ENCODE measurements at regions not wholly inside any gene's neighbourhood (a gene's known extent, or its start where the extent isn't known, plus 50 kb on each side); places are given as distances from the start of the nearest gene placed in this dataset.
"Not testable (repeated sequence)": the region's sequence is repeated elsewhere in the genome, so short reads cannot be mapped to it uniquely, and the experiment has no call there.

DNA sequence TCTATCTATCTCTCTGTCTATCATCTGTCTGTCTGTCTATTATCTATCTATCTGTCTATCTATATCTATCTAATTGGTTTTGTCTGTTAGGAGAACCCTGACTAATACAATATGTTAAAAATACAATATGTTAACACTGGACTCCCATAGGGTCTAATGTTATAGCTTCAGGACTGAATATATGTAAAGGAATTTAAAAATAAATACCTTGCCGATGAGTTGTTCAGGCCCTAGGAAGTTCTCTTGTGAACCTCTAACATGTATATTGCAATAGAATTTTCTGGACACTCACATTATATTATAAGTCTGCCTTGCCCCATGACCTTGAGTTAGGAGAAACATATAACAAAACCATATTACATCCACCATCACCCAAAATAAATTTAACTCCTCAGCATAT, 900.6 kb downstream of the NCAM2 start:
- Histone ChIP-seq H3K9me3 (replicated peaks; ENCODE audit: control insufficient read depth, insufficient read depth, low read length) (no peaks in the 10 kb centered on the region; the same call in 2 of the 3 replicates), H3K36me3 (ENCODE audit: control insufficient read depth in 2 of 2, insufficient read depth in 2 of 2, low read length in 1 of 2) (no peaks in the 10 kb centered on the region), H3K27ac (ENCODE audit: control insufficient read depth, insufficient read depth) (no peak overlapping the region), H2AFZ (ENCODE audit: control insufficient read depth, low read depth, low read length) (no peak overlapping the region), H3K79me2 (ENCODE audit: control insufficient read depth, insufficient read depth, low read length) (no peaks in the 10 kb centered on the region), H3K4me2 (ENCODE audit: control insufficient read depth, insufficient read depth) (no peak overlapping the region), H3K9ac (ENCODE audit: control insufficient read depth, insufficient read depth, low read length) (no peak overlapping the region), H3K27me3 (replicated peaks in 1 of 2; ENCODE audit: control insufficient read depth in 2 of 2, insufficient read depth in 2 of 2, low read length in 1 of 2) (no peaks in the 10 kb centered on the region), H3K4me3 (no peak overlapping the region), H4K20me1 (ENCODE audit: control insufficient read depth, insufficient read depth) (no peaks in the 10 kb centered on the region), H3K4me1 (ENCODE audit: control insufficient read depth, insufficient read depth, low read length) (no peaks in the 10 kb centered on the region)
- ChIA-PET CTCF (no interaction called here), RAD21 (ENCODE audit: unreplicated experiment) (no interaction called here), POLR2A (no interaction called here), SMC1A (ENCODE audit: uncharacterized antibody, unreplicated experiment) (no interaction called here)
- FAIRE-seq (no peak), DNase-seq (ENCODE audit: low read depth, low spot score) (no peak), ATAC-seq (no peak)
- TF ChIP-seq, protein P1, sequence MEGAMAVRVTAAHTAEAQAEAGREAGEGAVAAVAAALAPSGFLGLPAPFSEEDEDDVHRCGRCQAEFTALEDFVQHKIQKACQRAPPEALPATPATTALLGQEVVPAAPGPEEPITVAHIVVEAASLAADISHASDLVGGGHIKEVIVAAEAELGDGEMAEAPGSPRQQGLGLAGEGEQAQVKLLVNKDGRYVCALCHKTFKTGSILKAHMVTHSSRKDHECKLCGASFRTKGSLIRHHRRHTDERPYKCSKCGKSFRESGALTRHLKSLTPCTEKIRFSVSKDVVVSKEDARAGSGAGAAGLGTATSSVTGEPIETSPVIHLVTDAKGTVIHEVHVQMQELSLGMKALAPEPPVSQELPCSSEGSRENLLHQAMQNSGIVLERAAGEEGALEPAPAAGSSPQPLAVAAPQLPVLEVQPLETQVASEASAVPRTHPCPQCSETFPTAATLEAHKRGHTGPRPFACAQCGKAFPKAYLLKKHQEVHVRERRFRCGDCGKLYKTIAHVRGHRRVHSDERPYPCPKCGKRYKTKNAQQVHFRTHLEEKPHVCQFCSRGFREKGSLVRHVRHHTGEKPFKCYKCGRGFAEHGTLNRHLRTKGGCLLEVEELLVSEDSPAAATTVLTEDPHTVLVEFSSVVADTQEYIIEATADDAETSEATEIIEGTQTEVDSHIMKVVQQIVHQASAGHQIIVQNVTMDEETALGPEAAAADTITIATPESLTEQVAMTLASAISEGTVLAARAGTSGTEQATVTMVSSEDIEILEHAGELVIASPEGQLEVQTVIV (IDR thresholded peaks at IDR 0.05; ENCODE audit: borderline replicate concordance, partially characterized antibody) = no peak
- TF ChIP-seq FOXK2 (IDR thresholded peaks at IDR 0.05) (no peak), IRF4 (IDR thresholded peaks at IDR 0.05; ENCODE audit: low read depth, low read length) (no peak), MTA3 (IDR thresholded peaks at IDR 0.05; ENCODE audit: borderline replicate concordance, low read length) (no peak), TCF12 (IDR thresholded peaks at IDR 0.05; ENCODE audit: low read depth, low read length) (no peak), STAT1 (conservative IDR thresholded peaks at IDR 0.05) (no peak), SMAD1 (IDR thresholded peaks at IDR 0.05; ENCODE audit: low read depth, partially characterized antibody) (no peak), SKIL (IDR thresholded peaks at IDR 0.05; ENCODE audit: low read depth, poor library complexity, severe bottlenecking) (no peak), TCF3 (IDR thresholded peaks at IDR 0.05; ENCODE audit: borderline replicate concordance, insufficient read depth, low read depth, low read length) (no peak), NR2C1 (IDR thresholded peaks at IDR 0.05) (no peak), SMAD5 (IDR thresholded peaks at IDR 0.05; ENCODE audit: low read depth) (no peak)
- intact Hi-C loops (cut with micrococcal nuclease; ENCODE audit: unreplicated experiment) (no loop called here), in situ Hi-C loops (cut with MboI) (no loop called here)
- WGBS (ENCODE audit: insufficient coverage, insufficient replicate concordance, low lambda C conversion rate, missing lambda C conversion rate) = 82% methylated on average over 1 of the region's 1 CpG
- no TSS peak for BruUV-seq (replicated peaks)

GRCh38 chr21:21902416-21902815, 904.2 kb downstream of the NCAM2 start:
- H3K27me3 ChIP-seq (replicated peaks in 1 of 2; ENCODE audit: control insufficient read depth in 2 of 2, insufficient read depth in 2 of 2, low read length in 1 of 2); H4K20me1 ChIP-seq (ENCODE audit: control insufficient read depth, insufficient read depth); CTCF ChIA-PET; H3K4me1 ChIP-seq (ENCODE audit: control insufficient read depth, insufficient read depth, low read length); H2AFZ ChIP-seq (ENCODE audit: control insufficient read depth, low read depth, low read length); SMC1A ChIA-PET (ENCODE audit: uncharacterized antibody, unreplicated experiment); H3K27ac ChIP-seq (ENCODE audit: control insufficient read depth, insufficient read depth); H3K36me3 ChIP-seq (ENCODE audit: control insufficient read depth in 2 of 2, insufficient read depth in 2 of 2, low read length in 1 of 2); POLR2A ChIA-PET; H3K4me3 ChIP-seq; ATAC-seq; intact Hi-C loops (cut with micrococcal nuclease; ENCODE audit: unreplicated experiment); FAIRE-seq; H3K9me3 ChIP-seq (replicated peaks; ENCODE audit: control insufficient read depth, insufficient read depth, low read length); BruUV-seq (replicated peaks); H3K79me2 ChIP-seq (ENCODE audit: control insufficient read depth, insufficient read depth, low read length); RAD21 ChIA-PET (ENCODE audit: unreplicated experiment); H3K9ac ChIP-seq (ENCODE audit: control insufficient read depth, insufficient read depth, low read length); DNase-seq (ENCODE audit: low read depth, low spot score); H3K4me2 ChIP-seq (ENCODE audit: control insufficient read depth, insufficient read depth): not testable (repeated sequence)
- in situ Hi-C loops (cut with MboI) = loop anchor here (5.0 kb wide), 1 partner anchor 1905 kb away; no protein-coding TSS in a partner anchor
- WGBS (ENCODE audit: insufficient coverage, insufficient replicate concordance, low lambda C conversion rate, missing lambda C conversion rate) = 72% methylated on average over 25 of the region's 28 CpGs
